ENCODE measurements at regions not wholly inside any gene's neighbourhood (a gene's known extent, or its start where the extent isn't known, plus 50 kb on each side); places are given as distances from the start of the nearest gene placed in this dataset.
A peak's percentile ranks its signal among the peaks of the same experiment; 100 is the strongest.

- TF ChIP-seq ZNF33B (CRISPR knock-in tag; IDR thresholded peaks at IDR 0.05) = no peak
- no peak for TF ChIP-seq ZFX (CRISPR knock-in tag; IDR thresholded peaks at IDR 0.05; ENCODE audit: low read depth)
- no peak for TF ChIP-seq ZNF383 (CRISPR knock-in tag; IDR thresholded peaks at IDR 0.05; ENCODE audit: borderline replicate concordance)
- no peak for TF ChIP-seq ZNF737 (CRISPR knock-in tag; IDR thresholded peaks at IDR 0.05; ENCODE audit: borderline replicate concordance)
- TF ChIP-seq ZSCAN9 (CRISPR knock-in tag; IDR thresholded peaks at IDR 0.05; ENCODE audit: borderline replicate concordance) = peak; percentile 72; the same call in 1 of the 2 replicates
- no peak for TF ChIP-seq ZSCAN25 (CRISPR knock-in tag; IDR thresholded peaks at IDR 0.05)
- no peak for TF ChIP-seq BRF2 (CRISPR knock-in tag; IDR thresholded peaks at IDR 0.05)
- TF ChIP-seq ZBTB4 (CRISPR knock-in tag; IDR thresholded peaks at IDR 0.05; ENCODE audit: borderline replicate concordance) = no peak
- TF ChIP-seq SP5 (CRISPR knock-in tag; IDR thresholded peaks at IDR 0.05; ENCODE audit: borderline replicate concordance, low read depth) = no peak
- TF ChIP-seq ZNF251 (CRISPR knock-in tag; IDR thresholded peaks at IDR 0.05) = no peak
- TF ChIP-seq TSC22D2 (CRISPR knock-in tag; IDR thresholded peaks at IDR 0.05; ENCODE audit: borderline replicate concordance) = 0 out of 2 replicates have a peak, but pooled peaks have one; percentile 70
- peak; percentile 98 for TF ChIP-seq MIER2 (CRISPR knock-in tag; IDR thresholded peaks at IDR 0.05)
- TF ChIP-seq MYPOP (CRISPR knock-in tag; IDR thresholded peaks at IDR 0.05) = no peak
- TF ChIP-seq RFX3 (CRISPR knock-in tag; IDR thresholded peaks at IDR 0.05) = no peak
- TF ChIP-seq TEF (CRISPR knock-in tag; IDR thresholded peaks at IDR 0.05) = no peak
- TF ChIP-seq HNF4A (CRISPR knock-in tag; IDR thresholded peaks at IDR 0.05) = no peak
- no peak for TF ChIP-seq NKX3-1 (CRISPR knock-in tag; IDR thresholded peaks at IDR 0.05)
- TF ChIP-seq HMGXB3 (CRISPR knock-in tag; IDR thresholded peaks at IDR 0.05; ENCODE audit: borderline replicate concordance) = no peak
- no peak for TF ChIP-seq BATF2 (CRISPR knock-in tag; IDR thresholded peaks at IDR 0.05)
Measured at GRCh38 chr16:47970291-47970931, 185.4 kb downstream of the ABCC12 start (continued).
